ENCODE measurements at regions not wholly inside any gene's neighbourhood (a gene's known extent, or its start where the extent isn't known, plus 50 kb on each side); places are given as distances from the start of the nearest gene placed in this dataset.

GRCh38 chr2:15827001-15827400 lies 113.3 kb upstream of the MYCN start:
- intact Hi-C loops (cut with DNase I; ENCODE audit: low total_unique reads) = no loop called here
- H3K4me3 ChIP-seq = no peak overlapping the region
- TF ChIP-seq CTCF (IDR thresholded peaks at IDR 0.05) = no peak
- TF ChIP-seq POLR2A (IDR thresholded peaks at IDR 0.05) = no peak
- no peaks in the 10 kb centered on the region for H3K4me1 ChIP-seq
- H3K27ac ChIP-seq = no peak overlapping the region
- no peaks in the 10 kb centered on the region for H3K27me3 ChIP-seq
- H3K36me3 ChIP-seq = no peaks in the 10 kb centered on the region
- H3K9me3 ChIP-seq = no peaks in the 10 kb centered on the region
- DNase-seq = no peak

- H3K4me1 ChIP-seq = no peaks in the 10 kb centered on the region
- no peak for TF ChIP-seq CTCF (IDR thresholded peaks at IDR 0.05)
- TF ChIP-seq POLR2A (IDR thresholded peaks at IDR 0.05) = no peak
- no peak overlapping the region for H3K27ac ChIP-seq
- no peaks in the 10 kb centered on the region for H3K27me3 ChIP-seq
- H3K4me3 ChIP-seq = no peak overlapping the region
- intact Hi-C loops (cut with DNase I; ENCODE audit: low total_unique reads) = no loop called here
- H3K36me3 ChIP-seq = no peaks in the 10 kb centered on the region
- H3K9me3 ChIP-seq = no peaks in the 10 kb centered on the region
- no peak for DNase-seq
Observed at GRCh38 chr2:15828576-15828975, 111.8 kb upstream of the MYCN start.

GRCh38 chr2:15829091-15829801 lies 111.1 kb upstream of the MYCN start:
- no peaks in the 10 kb centered on the region for H3K4me1 ChIP-seq
- no peaks in the 10 kb centered on the region for H3K36me3 ChIP-seq
- intact Hi-C loops (cut with DNase I; ENCODE audit: low total_unique reads) = no loop called here
- no peaks in the 10 kb centered on the region for H3K9me3 ChIP-seq
- H3K27ac ChIP-seq = no peak overlapping the region
- H3K4me3 ChIP-seq = no peak overlapping the region
- no peak for DNase-seq
- no peaks in the 10 kb centered on the region for H3K27me3 ChIP-seq
- TF ChIP-seq CTCF (IDR thresholded peaks at IDR 0.05) = no peak
- TF ChIP-seq POLR2A (IDR thresholded peaks at IDR 0.05) = no peak

- Histone ChIP-seq H3K36me3 (no peaks in the 10 kb centered on the region), H3K4me3 (no peak overlapping the region), H3K27ac (no peak overlapping the region), H3K4me1 (no peaks in the 10 kb centered on the region), H3K27me3 (no peaks in the 10 kb centered on the region), H3K9me3 (no peaks in the 10 kb centered on the region)
- TF ChIP-seq POLR2A (IDR thresholded peaks at IDR 0.05) = no peak
- TF ChIP-seq CTCF (IDR thresholded peaks at IDR 0.05) = no peak
- intact Hi-C loops (cut with DNase I; ENCODE audit: low total_unique reads) = no loop called here
- DNase-seq = no peak
Observed at GRCh38 chr2:15829985-15830384, 110.4 kb upstream of the MYCN start.

GRCh38 chr2:15830937-15831549 lies 109.3 kb upstream of the MYCN start:
- no peaks in the 10 kb centered on the region for H3K4me1 ChIP-seq
- TF ChIP-seq CTCF (IDR thresholded peaks at IDR 0.05) = no peak
- TF ChIP-seq POLR2A (IDR thresholded peaks at IDR 0.05) = no peak
- intact Hi-C loops (cut with DNase I; ENCODE audit: low total_unique reads) = no loop called here
- no peak overlapping the region for H3K4me3 ChIP-seq
- no peaks in the 10 kb centered on the region for H3K9me3 ChIP-seq
- H3K27me3 ChIP-seq = no peaks in the 10 kb centered on the region
- no peaks in the 10 kb centered on the region for H3K36me3 ChIP-seq
- no peak for DNase-seq
- H3K27ac ChIP-seq = no peak overlapping the region

All from uterus (tissue), 3 donors.